ENCODE measurements at regions not wholly inside any gene's neighbourhood (a gene's known extent, or its start where the extent isn't known, plus 50 kb on each side); places are given as distances from the start of the nearest gene placed in this dataset.

DNA sequence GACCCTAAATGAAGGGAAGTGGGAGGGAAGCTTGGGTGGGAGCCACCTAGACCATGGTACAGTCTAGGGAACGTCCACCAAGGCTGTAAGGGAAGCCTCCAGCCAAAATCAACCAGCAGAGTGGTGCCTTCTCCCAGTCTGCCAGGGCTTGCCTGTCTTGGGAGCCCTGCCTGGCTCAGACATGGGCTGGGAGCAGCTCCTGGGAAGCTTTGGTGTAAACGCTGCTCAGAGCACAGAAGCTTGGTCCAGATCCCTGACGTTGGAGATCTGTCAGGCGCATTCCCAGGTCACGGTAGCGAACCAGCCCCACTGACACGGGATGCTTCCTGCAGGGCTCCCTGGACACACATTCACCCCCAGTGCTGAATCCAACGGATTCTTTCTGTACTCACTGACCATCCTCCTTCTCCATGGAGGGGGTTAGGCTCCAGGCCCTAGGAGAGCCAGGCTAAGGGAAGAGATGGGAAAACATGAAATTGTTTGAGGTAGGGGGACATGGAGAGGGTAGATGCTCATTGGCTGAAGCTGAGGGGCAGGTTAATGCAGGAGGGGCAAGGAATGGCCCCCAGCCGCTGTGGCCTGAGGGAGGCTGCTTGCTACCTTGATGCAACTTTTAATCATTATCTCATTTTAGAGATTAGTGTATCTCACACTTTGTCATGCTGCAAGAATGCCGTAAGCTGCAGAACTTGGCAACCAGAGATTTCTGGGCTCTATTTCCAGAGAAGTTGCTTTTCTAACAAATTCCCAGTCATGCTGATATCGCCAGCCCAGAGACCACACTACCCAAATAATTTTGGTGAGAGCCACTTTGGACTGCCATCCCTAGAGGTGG is 195.8 kb downstream of the UQCRFS1 start:
- no peaks in the 10 kb centered on the region for H3K4me1 Mint-ChIP-seq (ENCODE audit: low read depth)
- H3K27me3 Mint-ChIP-seq: no peaks in the 10 kb centered on the region
- H3K4me3 Mint-ChIP-seq: no peak overlapping the region
- no peaks in the 10 kb centered on the region for H3K9me3 Mint-ChIP-seq (ENCODE audit: low read depth)
- no peak overlapping the region for H3K27ac Mint-ChIP-seq
- no peaks in the 10 kb centered on the region for H3K36me3 Mint-ChIP-seq

- H3K4me1 Mint-ChIP-seq (ENCODE audit: low read depth): no peaks in the 10 kb centered on the region
- H3K36me3 Mint-ChIP-seq: no peaks in the 10 kb centered on the region
- no peaks in the 10 kb centered on the region for H3K27me3 Mint-ChIP-seq
- no peak overlapping the region for H3K4me3 Mint-ChIP-seq
- H3K27ac Mint-ChIP-seq: no peak overlapping the region
- no peaks in the 10 kb centered on the region for H3K9me3 Mint-ChIP-seq (ENCODE audit: low read depth)
Measured at GRCh38 chr19:29016353-29016752, 196.6 kb downstream of the UQCRFS1 start.

- H3K9me3 Mint-ChIP-seq (ENCODE audit: low read depth): no peaks in the 10 kb centered on the region
- no peak overlapping the region for H3K27ac Mint-ChIP-seq
- H3K4me3 Mint-ChIP-seq: no peak overlapping the region
- H3K27me3 Mint-ChIP-seq: no peaks in the 10 kb centered on the region
- H3K36me3 Mint-ChIP-seq: no peaks in the 10 kb centered on the region
- H3K4me1 Mint-ChIP-seq (ENCODE audit: low read depth): no peaks in the 10 kb centered on the region
Measured at GRCh38 chr19:29015569-29015968, 197.4 kb downstream of the UQCRFS1 start.

DNA sequence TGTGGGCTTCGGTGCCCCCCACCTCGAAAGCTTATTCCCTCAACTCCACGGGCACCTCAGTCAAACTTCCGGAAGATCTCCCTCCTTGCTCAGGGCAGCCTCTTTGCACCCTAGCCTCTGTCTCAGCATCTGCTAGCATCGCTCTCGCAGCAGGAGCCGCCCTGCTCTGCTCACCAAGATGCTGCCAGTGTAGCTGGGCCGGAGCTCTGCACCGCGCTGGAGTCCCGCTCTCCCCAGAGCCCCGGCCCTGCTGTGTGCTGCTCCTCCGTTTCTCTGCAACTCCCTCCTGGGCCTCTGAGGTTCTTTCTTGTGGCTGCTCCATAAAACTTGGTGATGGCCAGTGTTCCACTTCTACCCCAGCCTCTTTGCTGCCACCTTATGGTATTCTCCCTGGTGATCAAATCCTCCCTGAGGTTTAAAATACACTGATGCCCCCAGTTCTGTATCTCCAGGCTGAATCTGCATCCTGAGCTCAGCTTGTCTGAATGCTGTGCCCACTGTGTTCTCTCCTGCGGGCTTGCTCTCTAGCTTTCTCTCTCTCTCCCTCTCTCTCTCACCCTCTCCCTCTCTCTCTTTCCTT is 198.0 kb downstream of the UQCRFS1 start:
- Mint-ChIP-seq H3K4me1 (ENCODE audit: low read depth) (no peaks in the 10 kb centered on the region), H3K27ac (no peak overlapping the region), H3K9me3 (ENCODE audit: low read depth) (no peaks in the 10 kb centered on the region), H3K4me3 (no peak overlapping the region), H3K27me3 (no peaks in the 10 kb centered on the region), H3K36me3 (no peaks in the 10 kb centered on the region)

- H3K4me1 Mint-ChIP-seq (ENCODE audit: low read depth): no peaks in the 10 kb centered on the region
- H3K9me3 Mint-ChIP-seq (ENCODE audit: low read depth): no peaks in the 10 kb centered on the region
- H3K27me3 Mint-ChIP-seq: no peaks in the 10 kb centered on the region
- H3K27ac Mint-ChIP-seq: no peak overlapping the region
- no peak overlapping the region for H3K4me3 Mint-ChIP-seq
- H3K36me3 Mint-ChIP-seq: no peaks in the 10 kb centered on the region
Measured at GRCh38 chr19:29013988-29014387, 199.0 kb downstream of the UQCRFS1 start.

DNA sequence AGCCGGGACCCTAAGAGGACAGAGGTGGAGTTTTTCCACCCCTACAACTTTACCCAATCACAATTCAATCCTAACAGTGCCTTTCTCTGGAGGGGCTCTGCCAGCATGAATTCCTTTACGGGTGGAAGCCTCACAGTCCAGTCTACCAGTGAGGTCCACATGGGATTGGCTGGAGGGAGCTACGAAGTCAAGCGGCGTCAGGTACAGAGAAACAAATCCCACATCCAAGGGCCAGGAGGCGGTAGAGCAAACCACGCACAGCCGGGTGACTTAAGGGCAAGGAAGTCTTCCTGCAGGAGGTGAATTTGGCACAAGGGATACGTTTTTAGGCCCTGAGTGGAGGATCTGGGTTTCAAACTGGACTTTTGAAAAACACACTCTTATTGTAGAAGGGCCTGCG is 199.6 kb downstream of the UQCRFS1 start:
- Mint-ChIP-seq H3K27me3 (no peaks in the 10 kb centered on the region), H3K4me1 (ENCODE audit: low read depth) (no peaks in the 10 kb centered on the region), H3K36me3 (no peaks in the 10 kb centered on the region), H3K27ac (no peak overlapping the region), H3K4me3 (no peak overlapping the region), H3K9me3 (ENCODE audit: low read depth) (no peaks in the 10 kb centered on the region)

DNA sequence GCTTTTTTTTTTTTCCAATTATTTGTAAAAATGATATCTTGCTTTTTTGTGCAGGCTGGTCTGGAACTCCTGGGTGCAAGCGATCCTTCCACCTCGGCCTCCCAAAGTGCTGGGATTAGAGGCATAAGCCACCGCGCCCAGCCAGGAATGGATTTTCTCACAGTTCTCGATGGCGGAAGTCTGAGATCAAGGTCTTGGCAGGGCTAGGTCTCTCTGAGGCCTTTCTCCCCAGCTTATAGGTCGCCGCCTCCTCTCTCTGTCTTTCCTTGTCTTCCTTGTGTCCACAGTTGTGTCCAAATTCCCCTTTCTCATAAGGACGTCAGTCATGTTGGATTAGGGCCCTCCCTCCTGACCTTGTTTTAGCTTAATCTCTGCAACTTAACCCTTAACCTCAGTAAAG is 200.5 kb downstream of the UQCRFS1 start:
- H3K27ac Mint-ChIP-seq: no peak overlapping the region

GRCh38 chr19:29010276-29010675 is 202.7 kb downstream of the UQCRFS1 start:
- H3K36me3 Mint-ChIP-seq: no peaks in the 10 kb centered on the region
- no peaks in the 10 kb centered on the region for H3K9me3 Mint-ChIP-seq (ENCODE audit: low read depth)
- H3K4me3 Mint-ChIP-seq: no peak overlapping the region
- H3K27ac Mint-ChIP-seq: no peak overlapping the region
- H3K27me3 Mint-ChIP-seq: no peaks in the 10 kb centered on the region
- no peaks in the 10 kb centered on the region for H3K4me1 Mint-ChIP-seq (ENCODE audit: low read depth)

More for the DNA sequence above, 200.5 kb downstream of the UQCRFS1 start:
- Mint-ChIP-seq H3K9me3 (ENCODE audit: low read depth) (no peaks in the 10 kb centered on the region), H3K4me3 (no peak overlapping the region), H3K36me3 (no peaks in the 10 kb centered on the region), H3K4me1 (ENCODE audit: low read depth) (no peaks in the 10 kb centered on the region), H3K27me3 (no peaks in the 10 kb centered on the region)

GRCh38 chr19:29006057-29006735 is 206.8 kb downstream of the UQCRFS1 start:
- Mint-ChIP-seq H3K36me3 (no peaks in the 10 kb centered on the region), H3K4me1 (ENCODE audit: low read depth) (no peaks in the 10 kb centered on the region), H3K27me3 (no peaks in the 10 kb centered on the region), H3K27ac (no peak overlapping the region), H3K9me3 (ENCODE audit: low read depth) (no peaks in the 10 kb centered on the region), H3K4me3 (no peak overlapping the region)

- Mint-ChIP-seq H3K36me3 (no peaks in the 10 kb centered on the region), H3K27ac (no peak overlapping the region), H3K9me3 (ENCODE audit: low read depth) (no peaks in the 10 kb centered on the region), H3K4me1 (ENCODE audit: low read depth) (no peaks in the 10 kb centered on the region), H3K4me3 (no peak overlapping the region), H3K27me3 (peaks cover under 1% of the 10 kb centered on the region)
Measured at GRCh38 chr19:29004796-29005195, 208.2 kb downstream of the UQCRFS1 start.

DNA sequence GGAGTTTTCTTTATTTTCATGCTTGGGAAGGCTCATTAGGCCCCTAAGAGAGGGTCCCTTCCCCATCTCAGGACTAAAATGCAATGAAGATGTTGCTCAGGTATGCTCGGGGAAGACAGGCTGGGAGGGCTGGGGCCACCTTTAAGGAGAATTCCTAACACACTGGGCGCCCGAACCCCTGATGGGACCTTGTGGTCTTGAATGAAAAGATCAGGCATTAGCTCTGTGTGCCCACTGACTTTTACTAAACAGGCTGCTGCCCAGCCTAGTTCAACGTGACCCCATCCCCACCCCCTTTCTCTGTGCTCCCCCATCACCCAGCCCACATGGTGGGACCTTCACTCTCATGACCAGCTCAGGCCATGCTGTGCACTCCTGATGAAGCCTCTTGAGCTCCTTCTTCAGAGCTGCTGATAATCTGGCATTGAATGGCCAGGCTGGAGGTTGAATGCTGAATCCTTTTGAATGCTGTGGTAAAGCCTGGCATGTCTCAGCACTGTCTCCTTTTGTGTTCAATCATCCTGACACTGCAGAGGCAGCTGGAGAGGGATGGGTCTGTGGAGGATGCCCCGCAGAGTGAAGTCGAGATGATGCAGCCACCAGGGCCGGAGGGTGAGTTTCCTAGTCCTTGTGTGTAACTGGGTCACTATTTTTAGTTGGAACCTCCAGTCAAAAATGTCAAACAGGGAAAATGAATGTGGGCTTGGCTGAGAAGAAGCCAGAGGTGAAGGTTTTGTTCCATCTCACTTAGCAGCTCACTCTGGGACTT is 209.1 kb downstream of the UQCRFS1 start:
- Mint-ChIP-seq H3K4me3 (no peak overlapping the region), H3K36me3 (no peaks in the 10 kb centered on the region), H3K4me1 (ENCODE audit: low read depth) (no peaks in the 10 kb centered on the region), H3K27ac (no peak overlapping the region), H3K9me3 (ENCODE audit: low read depth) (peaks cover 4% of the 10 kb centered on the region), H3K27me3 (peaks cover 3% of the 10 kb centered on the region)

DNA sequence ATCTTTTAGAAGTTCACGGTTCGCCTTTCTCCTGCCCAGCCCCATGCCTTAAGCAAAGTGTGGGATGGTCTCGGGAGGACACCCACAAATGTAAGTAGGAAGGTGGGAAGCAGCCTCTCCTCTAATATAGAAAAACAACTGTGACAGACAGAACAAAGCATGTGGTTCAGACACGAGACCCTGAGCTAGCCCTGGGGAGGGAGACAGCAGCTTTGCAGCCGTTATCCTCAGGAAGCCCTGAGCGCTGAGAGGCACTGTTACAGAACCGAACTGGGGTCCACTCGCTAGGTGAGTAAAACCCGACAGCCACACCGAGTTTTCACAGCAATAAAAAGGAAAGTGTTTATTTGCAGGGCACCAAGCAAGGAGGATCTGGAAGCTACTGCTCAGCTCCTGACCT is 210.6 kb downstream of the UQCRFS1 start:
- no peak overlapping the region for H3K27ac Mint-ChIP-seq
- H3K36me3 Mint-ChIP-seq: no peaks in the 10 kb centered on the region
- no peak overlapping the region for H3K4me3 Mint-ChIP-seq

GRCh38 chr19:29001597-29002245 is 211.2 kb downstream of the UQCRFS1 start:
- peaks cover 6% of the 10 kb centered on the region for H3K9me3 Mint-ChIP-seq (ENCODE audit: low read depth)
- H3K27me3 Mint-ChIP-seq: peaks cover 3% of the 10 kb centered on the region
- H3K4me1 Mint-ChIP-seq (ENCODE audit: low read depth): no peaks in the 10 kb centered on the region
- no peaks in the 10 kb centered on the region for H3K36me3 Mint-ChIP-seq
- no peak overlapping the region for H3K4me3 Mint-ChIP-seq
- no peak overlapping the region for H3K27ac Mint-ChIP-seq

More for the DNA sequence above, 210.6 kb downstream of the UQCRFS1 start:
- Mint-ChIP-seq H3K4me1 (ENCODE audit: low read depth) (no peaks in the 10 kb centered on the region), H3K9me3 (ENCODE audit: low read depth) (peaks cover 6% of the 10 kb centered on the region), H3K27me3 (peaks cover 3% of the 10 kb centered on the region)

DNA sequence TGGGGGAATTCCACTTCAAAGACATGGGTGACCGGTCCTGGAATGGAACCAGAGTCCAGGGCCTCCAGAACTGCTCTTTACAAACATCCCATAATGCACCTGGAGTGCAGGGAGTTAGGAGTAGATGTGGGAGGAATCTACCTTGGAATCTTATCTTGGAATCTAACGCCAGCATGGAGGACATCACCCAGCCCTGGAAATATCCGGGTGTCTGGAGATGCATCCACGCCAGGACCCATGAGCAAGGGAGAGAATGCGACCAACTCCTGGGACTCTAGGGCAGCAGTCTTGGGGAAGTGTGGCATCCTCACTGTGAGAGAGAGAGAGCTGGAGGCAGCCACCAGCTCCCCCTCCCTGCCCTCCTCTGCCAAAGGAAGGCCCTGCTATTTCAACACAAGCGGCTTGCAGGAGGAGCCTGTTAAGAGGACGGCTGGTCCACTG is 211.8 kb downstream of the UQCRFS1 start:
- Mint-ChIP-seq H3K4me1 (ENCODE audit: low read depth) (no peaks in the 10 kb centered on the region), H3K27me3 (peaks cover 3% of the 10 kb centered on the region), H3K4me3 (no peak overlapping the region), H3K27ac (no peak overlapping the region), H3K36me3 (no peaks in the 10 kb centered on the region), H3K9me3 (ENCODE audit: low read depth) (peaks cover 6% of the 10 kb centered on the region)

Measured in activated naive CD8-positive, alpha-beta T cell (primary cell).